ENCODE measurements at regions not wholly inside any gene's neighbourhood (a gene's known extent, or its start where the extent isn't known, plus 50 kb on each side); places are given as distances from the start of the nearest gene placed in this dataset.

DNA sequence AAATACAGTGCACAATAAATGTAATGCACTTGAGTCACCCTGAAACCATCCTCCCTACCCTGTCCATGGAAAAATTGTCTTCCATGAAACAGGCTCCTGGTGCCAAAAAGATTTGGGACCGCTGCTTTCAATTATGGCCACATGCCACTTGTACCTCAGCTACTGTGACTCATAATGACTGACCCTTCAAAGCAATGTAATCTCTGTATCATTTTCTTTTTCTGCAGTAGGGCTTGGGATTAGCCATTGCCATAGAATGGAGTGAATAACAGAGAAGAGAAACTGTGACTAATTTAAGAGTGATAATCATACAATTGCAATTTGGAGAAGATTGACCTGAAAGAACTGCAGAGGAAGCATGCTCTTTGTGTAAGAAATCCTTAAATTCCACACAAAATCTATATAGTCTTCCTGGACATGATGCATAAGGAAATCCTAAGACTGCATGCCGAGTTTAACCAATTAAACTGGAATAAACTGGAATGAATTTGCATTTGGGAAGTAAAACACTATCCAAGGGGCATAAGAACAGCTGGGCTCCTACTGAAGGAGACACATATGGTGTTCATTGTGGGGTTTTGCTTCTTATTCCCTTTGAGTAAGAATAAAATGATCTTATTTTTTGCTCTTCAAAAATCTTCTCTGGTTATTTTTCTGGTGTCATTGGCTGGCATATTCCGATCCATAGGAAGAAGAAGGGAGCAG lies 59.5 kb upstream of the SLC7A1 start:
- no peak for DNase-seq

DNA sequence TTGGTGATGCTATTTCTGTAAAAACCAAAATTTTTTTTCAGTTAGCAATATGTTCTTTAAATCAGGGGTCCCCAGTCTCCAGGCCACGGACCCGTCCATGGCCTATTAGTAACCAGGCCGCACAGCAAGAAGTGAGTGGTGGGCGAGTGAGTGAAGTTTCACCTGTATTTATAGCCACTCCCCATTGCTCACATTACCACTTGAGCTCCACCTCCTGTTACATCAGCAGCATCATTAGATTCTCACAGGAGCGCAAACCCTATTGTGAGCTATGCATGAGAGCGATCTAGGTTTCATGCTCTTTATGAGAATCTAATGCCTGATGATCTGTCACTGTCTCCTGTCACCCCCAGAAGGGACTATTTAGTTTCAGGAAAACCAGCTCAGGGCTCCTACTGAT lies 58.9 kb upstream of the SLC7A1 start:
- DNase-seq, result no peak

DNA sequence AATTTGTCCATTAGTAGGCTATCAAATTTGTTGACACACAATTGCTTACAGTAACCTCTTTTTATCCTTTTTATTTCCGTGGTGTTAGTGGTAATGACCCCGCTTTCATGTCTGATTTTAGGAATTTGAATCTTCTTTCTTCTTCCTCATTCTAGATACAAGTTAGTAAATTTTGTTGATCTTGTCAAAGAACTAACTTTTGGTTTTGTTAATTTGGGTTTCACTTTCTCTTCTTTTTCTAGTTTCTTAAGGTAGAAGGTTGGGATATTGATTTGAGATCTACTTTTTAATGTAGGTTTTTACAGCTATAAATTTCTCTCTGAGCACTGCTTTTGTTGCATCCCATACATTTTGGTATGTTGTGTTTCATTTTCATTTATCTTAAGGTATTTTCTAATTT lies 53.3 kb upstream of the SLC7A1 start:
- DNase-seq, result no peak
